ENCODE measurements at regions not wholly inside any gene's neighbourhood (a gene's known extent, or its start where the extent isn't known, plus 50 kb on each side); places are given as distances from the start of the nearest gene placed in this dataset.

- no peak for DNase-seq (ENCODE audit: low spot score)
Measured at GRCh38 chr2:180208841-180209240, 201.7 kb upstream of the CWC22 start.

GRCh38 chr2:180205621-180206235 is 198.6 kb upstream of the CWC22 start:
- DNase-seq (ENCODE audit: low spot score), result no peak

DNA sequence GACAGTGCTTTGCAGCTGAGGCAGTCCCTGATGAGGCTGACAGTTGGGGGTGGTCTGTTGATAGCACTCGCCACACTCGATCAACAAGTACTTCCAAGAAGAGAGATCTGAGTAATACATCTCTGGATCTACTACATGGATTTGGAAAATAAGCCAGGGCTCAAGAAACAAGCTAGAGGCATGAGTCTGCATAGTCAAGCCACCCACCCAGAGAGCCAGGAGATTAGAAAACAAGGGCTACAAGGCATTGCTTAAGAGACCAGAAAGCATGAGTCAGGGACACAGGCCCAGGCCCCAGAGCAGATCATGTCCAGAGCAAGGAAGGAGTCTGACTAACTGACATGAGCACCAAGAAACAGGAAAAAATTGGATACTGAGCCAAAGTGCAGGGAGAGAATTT is 196.9 kb upstream of the CWC22 start:
- no peak for DNase-seq (ENCODE audit: low spot score)

- peak; percentile 64 for DNase-seq (ENCODE audit: low spot score)
Measured at GRCh38 chr2:180202467-180202951, 195.4 kb upstream of the CWC22 start.

GRCh38 chr2:180196419-180196977 is 189.4 kb upstream of the CWC22 start:
- no peak for DNase-seq (ENCODE audit: low spot score)

DNA sequence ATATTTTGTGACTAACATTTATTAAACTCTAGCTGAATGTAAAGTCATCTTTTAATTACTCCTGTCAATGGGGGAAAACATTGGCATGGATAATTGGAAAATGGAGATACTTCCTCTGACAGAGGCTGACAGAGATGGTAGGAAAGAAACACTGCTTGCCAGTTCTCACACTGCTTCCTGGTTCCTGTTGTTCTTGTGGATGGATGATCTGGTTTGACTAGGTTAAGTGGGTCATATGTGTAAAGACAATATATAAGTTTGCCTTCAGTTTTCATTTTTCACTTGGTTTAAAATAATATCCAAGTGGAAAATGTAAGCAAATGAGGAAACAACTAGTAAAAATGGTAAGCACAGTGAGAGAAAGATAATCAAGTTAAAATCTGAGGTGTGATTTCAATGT is 188.8 kb upstream of the CWC22 start:
- no peak for DNase-seq (ENCODE audit: low spot score)

GRCh38 chr2:180191432-180192124 is 184.5 kb upstream of the CWC22 start:
- DNase-seq (ENCODE audit: low spot score), result no peak

DNA sequence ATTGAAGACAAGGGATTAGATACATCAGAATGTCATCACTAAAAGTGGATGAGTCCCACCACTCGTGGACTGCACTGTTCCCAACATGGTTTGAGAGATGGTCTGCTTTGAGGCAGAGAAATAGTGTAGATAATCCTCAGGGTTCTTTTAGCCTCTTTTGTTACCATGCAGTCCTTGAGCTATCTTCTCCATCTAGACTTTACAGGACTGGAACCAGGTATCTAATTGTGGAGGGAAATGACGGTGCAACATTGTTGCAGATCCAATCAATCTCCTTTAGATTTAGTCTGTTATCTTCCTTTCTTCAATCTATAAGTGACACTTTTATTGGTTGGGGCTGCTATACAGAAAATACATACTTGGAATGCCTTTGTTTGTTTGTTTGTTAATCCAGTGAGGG is 183.8 kb upstream of the CWC22 start:
- DNase-seq (ENCODE audit: low spot score), result no peak

DNA sequence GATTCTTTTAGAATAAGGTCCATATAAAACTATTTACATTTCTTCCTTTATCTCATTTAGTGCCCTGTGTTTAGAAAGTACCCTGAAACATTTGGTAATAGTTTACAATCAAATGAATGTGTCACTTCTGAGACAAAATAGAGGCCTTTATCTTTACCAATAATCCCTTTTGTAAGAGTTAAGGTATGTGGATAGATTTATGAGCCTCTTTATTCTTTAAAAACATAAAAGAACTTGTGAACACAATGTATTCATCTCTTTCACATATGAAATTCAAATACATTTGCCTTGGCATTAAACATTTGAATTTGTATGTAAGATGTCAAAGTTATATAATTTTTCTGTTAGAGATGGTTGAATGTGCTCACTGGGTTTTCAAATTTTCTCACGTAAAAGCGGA is 180.5 kb upstream of the CWC22 start:
- no peak for DNase-seq (ENCODE audit: low spot score)

- no peak for DNase-seq (ENCODE audit: low spot score)
Measured at GRCh38 chr2:180184506-180184905, 177.4 kb upstream of the CWC22 start.

DNA sequence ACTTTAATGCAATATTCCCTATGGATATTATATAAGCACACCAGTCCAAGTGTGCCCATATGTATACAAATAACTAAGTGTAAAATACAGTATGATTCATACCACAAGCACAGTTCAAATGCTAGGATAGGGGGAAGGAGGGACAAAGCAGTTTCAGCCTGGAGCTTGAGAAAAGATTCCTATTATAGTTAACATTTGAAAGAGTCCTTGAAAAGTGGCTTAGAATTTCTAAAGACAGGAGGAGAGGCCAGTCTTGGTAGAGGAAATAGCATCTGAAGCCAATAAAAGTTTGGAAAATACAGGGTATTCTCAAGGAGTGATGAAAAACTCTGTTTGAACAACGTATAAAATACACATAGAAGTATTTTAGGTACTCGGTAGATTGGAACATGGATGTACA is 173.4 kb upstream of the CWC22 start:
- DNase-seq (ENCODE audit: low spot score), result no peak

GRCh38 chr2:180177534-180177933 is 170.4 kb upstream of the CWC22 start:
- DNase-seq (ENCODE audit: low spot score), result no peak

DNA sequence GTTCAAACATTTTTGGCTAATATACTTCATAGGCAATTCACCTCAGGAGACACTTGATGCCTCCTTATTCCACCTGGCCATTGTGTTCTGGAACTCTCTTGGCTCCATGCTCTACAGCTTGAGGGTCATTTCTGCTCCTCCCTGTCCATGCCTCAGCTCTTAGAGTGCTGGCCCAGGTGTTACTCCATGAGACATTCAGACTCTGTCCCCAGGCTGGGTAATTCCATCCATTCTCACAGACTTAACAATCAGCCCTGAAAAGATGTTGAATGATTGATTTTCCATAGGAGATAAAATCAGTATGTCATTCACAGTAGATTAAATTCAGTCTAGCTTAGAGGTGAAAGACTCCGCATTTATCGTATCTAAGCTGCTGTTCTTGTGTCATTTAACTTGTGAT is 168.6 kb upstream of the CWC22 start:
- DNase-seq (ENCODE audit: low spot score), result no peak

GRCh38 chr2:180174580-180174979 is 167.5 kb upstream of the CWC22 start:
- no peak for DNase-seq (ENCODE audit: low spot score)

GRCh38 chr2:180169474-180169873 is 162.4 kb upstream of the CWC22 start:
- no peak for DNase-seq (ENCODE audit: low spot score)

GRCh38 chr2:180161415-180161814 is 154.3 kb upstream of the CWC22 start:
- no peak for DNase-seq (ENCODE audit: low spot score)

- no peak for DNase-seq (ENCODE audit: low spot score)
Measured at GRCh38 chr2:180159921-180160320, 152.8 kb upstream of the CWC22 start.

DNA sequence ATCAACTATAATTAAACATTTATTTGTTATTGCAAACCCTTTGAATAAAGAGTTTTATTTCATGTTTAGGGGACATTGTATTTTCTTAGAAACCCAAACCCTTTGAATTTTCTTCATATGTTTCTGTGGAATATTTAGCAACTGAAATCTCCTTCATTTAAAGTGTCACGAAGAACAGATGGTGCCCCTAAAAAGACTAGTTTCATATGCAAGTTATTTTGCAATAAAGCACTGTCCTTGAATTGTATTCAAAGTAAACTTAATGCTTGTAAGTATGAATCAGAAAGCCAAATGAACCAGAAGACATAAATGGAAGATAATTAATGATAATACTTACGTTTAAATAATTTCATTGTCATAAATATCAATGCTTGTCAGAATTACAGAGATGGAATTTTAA is 151.9 kb upstream of the CWC22 start:
- DNase-seq (ENCODE audit: low spot score), result no peak

GRCh38 chr2:180156651-180157050 is 149.6 kb upstream of the CWC22 start:
- DNase-seq (ENCODE audit: low spot score), result no peak

DNA sequence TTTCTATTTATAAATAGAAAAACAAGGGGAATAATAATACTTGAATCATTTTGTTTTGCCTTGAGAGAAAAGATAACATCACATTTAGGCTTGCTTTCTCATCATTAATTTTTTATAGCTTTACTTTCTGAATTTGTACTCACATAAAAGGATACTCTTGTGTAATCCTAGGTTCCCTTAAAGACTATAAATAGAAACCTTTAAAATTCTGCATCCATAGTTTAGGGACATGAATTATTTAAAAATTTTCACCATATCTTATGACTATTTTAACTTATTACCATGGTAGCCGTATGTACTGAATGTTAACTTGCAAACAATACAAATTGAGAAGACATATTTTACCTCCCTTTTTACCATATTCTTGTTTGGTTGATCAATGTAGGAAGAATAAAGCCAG is 143.5 kb upstream of the CWC22 start:
- DNase-seq (ENCODE audit: low spot score), result no peak

DNA sequence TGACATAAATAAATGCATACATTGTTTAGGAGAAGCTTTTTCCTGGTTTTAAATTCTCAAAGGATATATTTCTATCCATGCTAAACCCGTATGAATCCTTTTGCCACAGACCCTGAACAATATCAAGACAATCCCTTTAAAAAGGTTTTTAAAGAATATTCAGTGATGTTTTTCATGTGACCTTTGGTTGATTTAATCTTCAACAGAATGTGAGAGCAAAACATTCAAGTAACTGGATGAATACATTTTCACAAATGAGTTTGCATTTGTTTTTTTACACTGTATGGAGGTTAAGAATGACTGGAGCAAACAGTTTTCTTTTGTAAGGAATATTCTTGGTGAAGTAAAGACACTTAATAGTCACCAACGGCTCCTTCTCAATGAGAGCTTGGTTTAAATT is 139.4 kb upstream of the CWC22 start:
- no peak for DNase-seq (ENCODE audit: low spot score)

DNA sequence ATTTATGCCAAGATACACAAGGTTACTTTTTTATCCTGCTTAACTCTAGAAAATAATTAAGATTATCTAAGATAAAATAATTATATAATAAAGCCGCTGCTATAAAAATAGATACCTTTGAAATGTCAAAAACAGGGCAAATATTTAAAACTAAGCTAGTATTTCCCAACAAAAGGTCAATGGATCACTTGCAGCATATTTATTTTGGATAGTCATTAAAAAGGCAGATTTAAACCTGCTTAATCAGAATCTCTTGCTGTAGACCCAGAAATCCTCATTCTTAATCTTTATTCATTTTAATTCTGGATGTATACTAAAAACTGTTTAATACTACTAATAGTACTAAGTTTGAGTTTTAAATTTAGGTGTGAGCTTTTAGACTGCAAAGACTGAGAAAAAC is 139.0 kb upstream of the CWC22 start:
- DNase-seq (ENCODE audit: low spot score), result no peak

- DNase-seq (ENCODE audit: low spot score), result no peak
Measured at GRCh38 chr2:180145163-180145562, 138.1 kb upstream of the CWC22 start.

DNA sequence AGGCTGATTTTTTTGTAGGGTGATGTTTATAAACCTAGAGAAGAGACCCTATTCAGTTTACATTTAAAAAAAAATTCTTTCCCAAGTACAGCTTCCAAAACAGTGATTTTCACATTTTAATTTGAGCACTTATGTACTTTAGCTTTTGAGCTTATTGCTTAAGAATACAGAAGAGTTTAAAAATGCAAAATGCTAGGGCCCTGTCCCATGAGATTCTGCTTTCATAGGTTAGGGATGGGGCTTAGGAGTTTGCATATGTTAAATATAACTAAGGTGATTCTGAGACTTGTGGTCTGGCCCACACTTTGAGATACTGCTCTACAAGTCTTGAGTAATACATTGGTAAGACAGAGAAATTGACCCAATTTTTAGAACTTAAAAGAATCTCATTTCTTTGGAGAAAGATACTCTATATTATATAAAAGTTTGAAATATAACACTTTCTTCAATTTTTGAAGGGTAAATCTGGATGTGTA is 137.3 kb upstream of the CWC22 start:
- DNase-seq (ENCODE audit: low spot score), result no peak

Data from Ammon's horn (tissue), 1 donor.